Muscle of leg (tissue), 3 donors: ENCODE measurements at regions not wholly inside any gene's neighbourhood (a gene's known extent, or its start where the extent isn't known, plus 50 kb on each side); places are given as distances from the start of the nearest gene placed in this dataset.
"Not testable (repeated sequence)": the region's sequence is repeated elsewhere in the genome, so short reads cannot be mapped to it uniquely, and the experiment has no call there.

Experiments used
- DNase-seq: peaks from one replicate; pipeline ENCODE4 v3.0.0; 2013
- H3K27ac ChIP-seq: one replicate; pipeline ENCODE4 v1.5.1; 2013; ENCODE audit warnings: mild to moderate bottlenecking, low read length, control low read depth
- H3K27me3 ChIP-seq: one replicate; pipeline ENCODE4 v1.6.1; 2013; ENCODE audit warnings: low read length; ENCODE audit not compliant: control insufficient read depth, insufficient read depth
- H3K36me3 ChIP-seq: one replicate; pipeline ENCODE4 v1.6.1; 2013; ENCODE audit warnings: low read length; ENCODE audit not compliant: control insufficient read depth, insufficient read depth
- H3K4me1 ChIP-seq: one replicate; pipeline ENCODE4 v1.6.1; 2013; ENCODE audit warnings: low read length; ENCODE audit not compliant: control insufficient read depth, insufficient read depth
- H3K4me3 ChIP-seq: one replicate; pipeline ENCODE4 v1.5.1; 2013; ENCODE audit warnings: low read length, control low read depth
- H3K9me3 ChIP-seq: replicated peaks from 2 replicates; pipeline ENCODE4 v1.6.1; 2013; ENCODE audit warnings: low read depth, low read length; ENCODE audit not compliant: control insufficient read depth
- whole genome bisulfite sequencing: methylation state at CpG from one replicate; pipeline ENCODE4 v1.1.5; 2013; ENCODE audit warnings: missing lambda C conversion rate; ENCODE audit not compliant: insufficient coverage; 5-methylcytosine and 5-hydroxymethylcytosine counted together

DNA sequence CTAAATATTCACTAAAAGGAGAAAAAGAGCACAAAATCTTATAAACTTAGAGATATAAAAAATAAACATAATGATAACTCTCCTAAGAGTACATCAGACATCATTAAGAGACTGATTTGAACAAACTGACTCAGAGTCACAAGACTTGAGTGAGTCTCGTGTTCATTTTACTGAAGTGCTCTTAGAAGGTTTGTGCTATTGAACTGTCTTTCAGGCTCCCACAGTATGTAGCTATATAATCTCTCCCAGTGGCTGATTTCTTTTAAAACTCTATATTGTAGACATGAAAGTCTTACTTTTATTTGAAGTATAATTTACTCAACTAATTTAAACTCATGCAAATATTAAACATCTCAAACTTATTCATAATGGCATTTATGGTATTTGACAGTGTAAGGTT lies 456.0 kb upstream of the FAM174A start:
- not testable (repeated sequence) for H3K9me3 ChIP-seq, H3K27ac ChIP-seq, H3K27me3 ChIP-seq, H3K36me3 ChIP-seq, DNase-seq, H3K4me3 ChIP-seq, H3K4me1 ChIP-seq
- no CpG with 5 or more reads among the region's 1 CpG for WGBS

DNA sequence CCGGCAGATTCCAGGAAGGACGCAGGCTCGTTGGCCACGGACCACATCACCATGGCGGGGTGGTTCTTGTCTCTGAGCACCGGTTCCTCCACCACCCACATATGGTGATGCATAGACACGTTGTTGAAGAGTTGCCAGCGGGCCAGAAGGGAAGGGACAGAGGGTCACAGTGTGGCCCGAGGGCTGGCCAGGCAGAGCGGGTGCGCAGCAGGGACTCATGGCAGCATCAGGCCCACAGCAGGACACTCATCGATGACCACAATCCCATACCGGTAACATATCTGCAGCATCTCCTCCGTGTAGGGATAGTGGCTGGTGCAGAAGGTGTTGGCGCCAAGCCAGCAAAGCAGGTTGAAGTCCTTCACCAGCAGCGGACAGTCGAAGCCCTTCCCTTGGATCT lies 469.2 kb upstream of the FAM174A start:
- not testable (repeated sequence) for H3K9me3 ChIP-seq, H3K27me3 ChIP-seq, DNase-seq, H3K27ac ChIP-seq, H3K4me1 ChIP-seq, H3K4me3 ChIP-seq, H3K36me3 ChIP-seq
- WGBS = no CpG with 5 or more reads among the region's 17 CpGs

GRCh38 chr5:100043475-100043874 lies 491.7 kb upstream of the FAM174A start:
- DNase-seq = no peak

DNA sequence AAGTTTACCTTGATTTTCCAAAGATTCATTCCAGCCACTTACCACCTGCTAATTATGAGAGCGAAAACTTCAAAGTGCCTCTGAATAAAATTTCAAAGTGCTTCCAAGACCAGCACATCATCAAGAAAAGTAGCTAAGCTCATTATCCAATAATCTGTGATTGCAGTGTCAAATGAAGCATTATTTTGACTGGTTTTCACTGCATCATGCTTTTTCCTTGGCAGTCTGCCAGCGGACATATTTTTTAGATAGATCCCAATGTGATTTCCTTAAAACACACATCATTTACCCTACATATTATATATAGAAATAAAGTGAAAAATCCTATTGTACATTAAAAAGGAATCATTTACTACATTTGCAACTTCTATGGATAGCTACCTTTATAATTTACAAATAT lies 508.6 kb upstream of the FAM174A start:
- Histone ChIP-seq H3K4me3 (no peak overlapping the region), H3K4me1 (no peaks in the 10 kb centered on the region), H3K36me3 (no peaks in the 10 kb centered on the region), H3K27ac (no peak overlapping the region), H3K27me3 (no peaks in the 10 kb centered on the region), H3K9me3 (no peaks in the 10 kb centered on the region)
- no CpG with 5 or more reads among the region's 2 CpGs for WGBS
- DNase-seq = peak; percentile 2

More at GRCh38 chr5:100043475-100043874, 491.7 kb upstream of the FAM174A start:
- Histone ChIP-seq H3K9me3 (no peaks in the 10 kb centered on the region), H3K27me3 (no peaks in the 10 kb centered on the region), H3K36me3 (no peaks in the 10 kb centered on the region), H3K27ac (no peak overlapping the region), H3K4me1 (no peaks in the 10 kb centered on the region), H3K4me3 (no peak overlapping the region)
- no CpG with 5 or more reads among the region's 2 CpGs for WGBS

DNA sequence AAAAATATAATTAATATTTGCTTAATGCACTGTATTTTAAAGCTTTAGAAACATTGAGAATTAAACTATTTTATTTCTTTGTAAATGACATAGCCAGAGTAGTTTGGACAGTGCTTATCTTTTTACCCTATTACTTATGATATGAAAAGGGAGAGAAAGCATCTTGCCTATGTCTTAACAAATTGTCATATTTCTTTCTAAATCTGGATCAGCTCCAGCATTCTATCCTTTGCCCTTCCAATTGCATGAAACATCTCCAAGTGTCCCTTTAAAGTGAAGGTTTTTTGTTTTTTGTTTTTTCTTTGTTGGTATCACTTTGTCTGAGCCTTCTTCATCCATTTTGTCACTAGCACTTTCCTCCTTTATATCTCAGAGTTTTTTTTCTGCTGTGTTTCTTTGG lies 511.6 kb upstream of the FAM174A start:
- no peak for DNase-seq
- Histone ChIP-seq H3K9me3 (no peaks in the 10 kb centered on the region), H3K36me3 (no peaks in the 10 kb centered on the region), H3K27me3 (no peaks in the 10 kb centered on the region), H3K27ac (no peak overlapping the region), H3K4me3 (no peak overlapping the region), H3K4me1 (no peaks in the 10 kb centered on the region)

GRCh38 chr5:100017520-100018262 lies 517.5 kb upstream of the FAM174A start:
- Histone ChIP-seq H3K4me1 (no peaks in the 10 kb centered on the region), H3K9me3 (no peaks in the 10 kb centered on the region), H3K36me3 (no peaks in the 10 kb centered on the region), H3K27me3 (no peaks in the 10 kb centered on the region), H3K27ac (no peak overlapping the region), H3K4me3 (no peak overlapping the region)
- DNase-seq = no peak
- 80% methylated on average over 2 of the region's 6 CpGs for WGBS

DNA sequence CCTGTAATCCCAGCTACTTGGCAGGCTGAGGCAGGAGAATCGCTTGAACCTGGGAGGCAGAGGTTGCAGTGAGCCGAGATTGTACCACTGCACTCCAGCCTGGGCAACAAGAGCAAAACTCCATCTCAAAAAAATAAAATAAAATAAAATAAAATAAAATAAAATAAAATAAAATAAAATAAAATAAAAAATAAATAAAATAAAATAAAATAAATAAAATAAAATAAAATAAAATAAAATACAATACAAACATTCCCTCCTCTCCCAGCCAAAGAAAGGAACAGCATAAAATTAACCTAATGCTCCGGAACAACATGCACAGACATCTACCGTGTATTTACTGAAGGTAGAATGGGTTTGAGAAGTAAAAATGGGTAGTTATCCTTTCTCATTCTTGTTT lies 521.9 kb upstream of the FAM174A start:
- not testable (repeated sequence) for DNase-seq, H3K36me3 ChIP-seq, H3K4me1 ChIP-seq, H3K4me3 ChIP-seq, H3K27me3 ChIP-seq, H3K27ac ChIP-seq, H3K9me3 ChIP-seq
- WGBS = no CpG with 5 or more reads among the region's 4 CpGs

DNA sequence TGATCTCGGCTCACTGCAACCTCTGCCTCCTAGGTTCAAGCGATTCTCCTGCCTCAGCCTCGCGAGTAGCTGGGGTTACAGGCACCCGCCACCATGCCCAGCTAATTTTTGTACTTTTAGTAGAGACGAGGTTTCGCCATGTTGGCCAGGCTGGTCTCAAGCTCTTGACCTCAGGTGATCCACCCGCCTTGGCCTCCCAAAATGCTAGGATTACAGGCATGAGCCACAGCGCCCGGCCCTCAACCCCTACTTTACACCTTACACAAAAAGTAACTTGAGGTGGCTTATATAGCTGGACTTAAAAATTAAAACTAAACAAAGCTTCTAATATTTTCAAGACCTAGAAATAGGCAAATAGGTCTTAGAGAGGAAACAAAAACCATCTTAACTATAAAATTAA lies 524.0 kb upstream of the FAM174A start:
- WGBS = 91% methylated on average over 7 of the region's 10 CpGs
- not testable (repeated sequence) for H3K36me3 ChIP-seq, H3K27ac ChIP-seq, H3K27me3 ChIP-seq, H3K9me3 ChIP-seq, H3K4me1 ChIP-seq, DNase-seq, H3K4me3 ChIP-seq

GRCh38 chr5:100004969-100005368 lies 530.2 kb upstream of the FAM174A start:
- Histone ChIP-seq H3K4me1 (no peaks in the 10 kb centered on the region), H3K9me3 (no peaks in the 10 kb centered on the region), H3K36me3 (no peaks in the 10 kb centered on the region), H3K27ac (no peak overlapping the region), H3K4me3 (no peak overlapping the region), H3K27me3 (no peaks in the 10 kb centered on the region)
- DNase-seq = no peak

DNA sequence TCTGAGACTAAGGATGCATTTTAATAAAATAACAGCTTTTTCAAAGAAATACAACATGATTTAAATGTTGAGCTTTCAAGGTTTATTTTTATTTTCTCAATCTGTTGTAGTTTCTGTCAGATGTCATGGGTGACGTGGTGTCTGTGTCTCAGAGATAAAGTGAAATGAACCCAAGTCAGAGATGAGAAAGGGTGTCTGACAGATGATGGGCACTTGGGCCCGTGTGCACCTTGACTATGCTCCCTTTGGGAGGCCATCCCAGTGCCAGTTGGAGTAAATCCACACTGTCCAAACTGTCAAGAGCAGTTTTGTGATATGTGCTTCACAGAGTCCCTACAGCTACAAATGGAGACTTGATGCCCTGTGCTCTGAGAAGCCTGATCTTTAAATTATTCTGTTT lies 536.9 kb upstream of the FAM174A start:
- WGBS = 58% methylated on average over 2 of the region's 2 CpGs
- no peak for DNase-seq

GRCh38 chr5:99995407-99995806 lies 539.8 kb upstream of the FAM174A start:
- H3K27me3 ChIP-seq = no peaks in the 10 kb centered on the region
- no peaks in the 10 kb centered on the region for H3K9me3 ChIP-seq
- no peaks in the 10 kb centered on the region for H3K36me3 ChIP-seq
- no peaks in the 10 kb centered on the region for H3K4me1 ChIP-seq
- no peak for DNase-seq
- no peak overlapping the region for H3K4me3 ChIP-seq
- H3K27ac ChIP-seq = no peak overlapping the region
- WGBS = no CpG with 5 or more reads among the region's 2 CpGs

More for the DNA sequence above, 536.9 kb upstream of the FAM174A start:
- Histone ChIP-seq H3K4me3 (no peak overlapping the region), H3K36me3 (no peaks in the 10 kb centered on the region), H3K9me3 (no peaks in the 10 kb centered on the region), H3K27me3 (no peaks in the 10 kb centered on the region), H3K4me1 (no peaks in the 10 kb centered on the region), H3K27ac (no peak overlapping the region)
